ENCODE measurements at regions not wholly inside any gene's neighbourhood (a gene's known extent, or its start where the extent isn't known, plus 50 kb on each side); places are given as distances from the start of the nearest gene placed in this dataset.

DNA sequence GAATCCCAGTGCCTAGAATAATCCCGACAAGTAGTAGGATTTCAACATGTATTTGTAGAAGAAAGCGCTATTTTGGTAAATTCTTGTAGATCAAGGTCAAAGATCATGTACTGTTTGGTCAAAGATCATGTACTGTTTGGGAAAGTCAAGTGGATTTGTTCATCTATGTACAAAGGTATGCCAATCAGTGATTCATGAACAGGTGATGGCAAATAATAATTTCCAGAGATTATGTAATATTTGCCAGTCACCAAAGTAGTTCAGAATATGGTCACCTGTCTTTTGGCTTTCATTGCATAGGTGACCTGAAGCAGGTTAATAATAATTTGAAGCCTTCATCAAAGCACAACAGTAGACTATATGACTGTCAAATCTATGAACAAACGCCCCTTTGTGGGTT lies 398.2 kb downstream of the EFNA5 start:
- TF ChIP-seq, protein P1, sequence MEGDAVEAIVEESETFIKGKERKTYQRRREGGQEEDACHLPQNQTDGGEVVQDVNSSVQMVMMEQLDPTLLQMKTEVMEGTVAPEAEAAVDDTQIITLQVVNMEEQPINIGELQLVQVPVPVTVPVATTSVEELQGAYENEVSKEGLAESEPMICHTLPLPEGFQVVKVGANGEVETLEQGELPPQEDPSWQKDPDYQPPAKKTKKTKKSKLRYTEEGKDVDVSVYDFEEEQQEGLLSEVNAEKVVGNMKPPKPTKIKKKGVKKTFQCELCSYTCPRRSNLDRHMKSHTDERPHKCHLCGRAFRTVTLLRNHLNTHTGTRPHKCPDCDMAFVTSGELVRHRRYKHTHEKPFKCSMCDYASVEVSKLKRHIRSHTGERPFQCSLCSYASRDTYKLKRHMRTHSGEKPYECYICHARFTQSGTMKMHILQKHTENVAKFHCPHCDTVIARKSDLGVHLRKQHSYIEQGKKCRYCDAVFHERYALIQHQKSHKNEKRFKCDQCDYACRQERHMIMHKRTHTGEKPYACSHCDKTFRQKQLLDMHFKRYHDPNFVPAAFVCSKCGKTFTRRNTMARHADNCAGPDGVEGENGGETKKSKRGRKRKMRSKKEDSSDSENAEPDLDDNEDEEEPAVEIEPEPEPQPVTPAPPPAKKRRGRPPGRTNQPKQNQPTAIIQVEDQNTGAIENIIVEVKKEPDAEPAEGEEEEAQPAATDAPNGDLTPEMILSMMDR (IDR thresholded peaks at IDR 0.05 in 4 of 5, conservative IDR thresholded peaks at IDR 0.05 in 1 of 5): no peak
- no peak for TF ChIP-seq POLR2A (IDR thresholded peaks at IDR 0.05)
